ENCODE measurements at regions not wholly inside any gene's neighbourhood (a gene's known extent, or its start where the extent isn't known, plus 50 kb on each side); places are given as distances from the start of the nearest gene placed in this dataset.

DNA sequence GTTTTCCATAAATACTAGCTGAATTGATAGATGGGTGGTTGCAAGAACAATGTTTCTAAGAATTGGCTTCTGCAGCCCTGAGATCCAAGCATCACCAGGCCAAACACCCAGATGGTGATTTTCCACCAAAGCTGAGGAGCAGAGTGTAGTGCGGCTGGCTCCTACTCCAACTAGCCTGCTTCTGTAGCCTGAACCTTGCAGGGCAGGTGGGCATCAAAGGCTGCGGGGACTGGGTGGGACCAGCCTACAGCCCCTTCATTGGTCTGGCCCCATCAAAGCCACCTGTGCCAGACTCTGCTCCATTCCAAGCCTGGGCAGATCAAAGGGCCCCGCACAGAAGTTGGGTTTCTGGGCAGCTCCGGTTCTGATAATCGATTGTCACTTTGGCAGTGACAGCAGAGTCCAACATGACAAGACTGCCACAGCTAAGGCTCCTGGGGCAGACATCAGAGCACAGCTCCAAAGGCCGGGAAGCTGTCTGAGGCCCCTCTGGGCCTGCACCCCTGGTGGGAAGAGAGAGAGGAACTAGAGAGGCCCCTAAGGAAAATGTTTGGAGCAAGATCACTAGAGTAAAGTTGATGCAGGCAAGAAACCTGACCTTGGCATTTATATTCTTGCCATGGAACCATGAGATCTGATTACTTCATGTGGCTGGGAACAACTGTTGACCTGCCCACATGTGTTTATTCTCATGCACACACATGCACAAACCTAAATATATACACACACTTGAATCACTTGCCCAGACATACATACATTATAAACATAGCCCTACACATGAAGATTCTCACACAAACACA, 582.9 kb downstream of the INSC start:
- no peak overlapping the region for H3K4me3 ChIP-seq (ENCODE audit: low read depth, low read length)
- H3K4me1 ChIP-seq (ENCODE audit: control insufficient read depth, insufficient read depth, low read length) = no peaks in the 10 kb centered on the region
- H3K9ac ChIP-seq (ENCODE audit: low read depth, low read length) = no peak overlapping the region
- H3K9me3 ChIP-seq (ENCODE audit: control insufficient read depth, insufficient read depth, low read length) = no peaks in the 10 kb centered on the region
- no peaks in the 10 kb centered on the region for H3K27me3 ChIP-seq (ENCODE audit: control insufficient read depth, insufficient read depth, low read length)
- H3K36me3 ChIP-seq (ENCODE audit: control insufficient read depth, insufficient read depth, low read length) = no peaks in the 10 kb centered on the region

DNA sequence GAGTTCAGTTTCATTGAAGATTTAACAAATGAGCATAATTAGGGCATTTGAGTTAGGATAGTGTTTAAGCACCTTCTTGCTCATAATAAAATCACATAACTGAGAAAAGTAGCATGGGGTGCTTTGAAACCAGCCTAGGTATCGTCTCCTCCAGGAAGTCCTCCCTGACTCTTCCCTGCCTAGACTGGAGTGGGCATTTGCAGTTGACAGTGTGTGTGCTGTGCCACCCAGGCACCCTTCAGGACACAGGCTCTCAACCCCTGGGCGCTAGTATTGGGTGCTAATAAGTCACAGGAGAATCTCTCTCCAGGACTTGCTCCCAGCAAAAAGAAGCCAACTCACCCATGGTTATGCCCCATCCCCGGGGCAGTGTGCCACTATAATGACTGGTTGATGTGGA, 584.1 kb downstream of the INSC start:
- Histone ChIP-seq H3K4me3 (ENCODE audit: low read depth, low read length) (no peak overlapping the region), H3K27me3 (ENCODE audit: control insufficient read depth, insufficient read depth, low read length) (no peaks in the 10 kb centered on the region)

DNA sequence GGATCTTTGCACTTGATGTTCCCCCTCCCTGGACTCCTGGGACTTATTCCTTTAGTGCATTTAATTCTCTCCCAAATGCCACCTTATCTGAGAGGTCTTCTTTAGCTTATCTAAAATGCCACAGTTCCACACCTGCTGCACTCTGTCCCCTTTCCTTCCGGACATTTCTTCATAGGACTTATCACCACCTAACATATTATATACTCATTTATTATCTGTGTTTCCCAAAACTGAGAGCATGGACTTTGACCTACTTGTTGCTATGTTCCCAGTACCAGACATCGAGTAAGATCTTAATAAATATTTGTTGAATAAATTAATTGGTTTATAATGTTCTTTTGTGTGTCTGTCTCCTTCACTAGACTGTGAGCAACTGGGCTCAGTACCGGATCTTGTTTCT, 585.3 kb downstream of the INSC start:
- no peaks in the 10 kb centered on the region for H3K36me3 ChIP-seq (ENCODE audit: control insufficient read depth, insufficient read depth, low read length)
- no peak overlapping the region for H3K4me3 ChIP-seq (ENCODE audit: low read depth, low read length)
- no peaks in the 10 kb centered on the region for H3K4me1 ChIP-seq (ENCODE audit: control insufficient read depth, insufficient read depth, low read length)
- no peaks in the 10 kb centered on the region for H3K27me3 ChIP-seq (ENCODE audit: control insufficient read depth, insufficient read depth, low read length)
- no peak overlapping the region for H3K9ac ChIP-seq (ENCODE audit: low read depth, low read length)
- no peaks in the 10 kb centered on the region for H3K9me3 ChIP-seq (ENCODE audit: control insufficient read depth, insufficient read depth, low read length)

More for the DNA sequence above, 584.1 kb downstream of the INSC start:
- Histone ChIP-seq H3K9ac (ENCODE audit: low read depth, low read length) (no peak overlapping the region), H3K9me3 (ENCODE audit: control insufficient read depth, insufficient read depth, low read length) (no peaks in the 10 kb centered on the region), H3K4me1 (ENCODE audit: control insufficient read depth, insufficient read depth, low read length) (no peaks in the 10 kb centered on the region), H3K36me3 (ENCODE audit: control insufficient read depth, insufficient read depth, low read length) (no peaks in the 10 kb centered on the region)

DNA sequence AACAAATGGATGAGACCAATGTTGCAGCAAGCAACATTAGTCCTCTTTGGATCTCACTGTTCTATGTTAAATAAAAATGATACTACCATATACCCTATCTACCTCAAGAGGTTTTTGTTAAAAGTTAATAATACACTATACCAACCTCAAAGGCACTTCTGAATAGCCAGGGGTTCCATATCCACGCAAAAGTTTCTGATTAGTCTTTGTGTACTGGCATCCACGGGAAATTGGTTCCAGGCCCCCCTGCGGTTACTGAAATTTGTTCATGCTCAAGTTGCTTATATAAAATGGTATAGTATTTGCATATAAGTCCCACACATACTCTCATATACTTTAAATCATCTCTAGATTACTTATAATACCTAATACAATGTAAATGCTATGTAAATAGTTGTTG, 585.7 kb downstream of the INSC start:
- Histone ChIP-seq H3K9me3 (ENCODE audit: control insufficient read depth, insufficient read depth, low read length) (no peaks in the 10 kb centered on the region), H3K9ac (ENCODE audit: low read depth, low read length) (no peak overlapping the region), H3K36me3 (ENCODE audit: control insufficient read depth, insufficient read depth, low read length) (no peaks in the 10 kb centered on the region), H3K27me3 (ENCODE audit: control insufficient read depth, insufficient read depth, low read length) (no peaks in the 10 kb centered on the region), H3K4me3 (ENCODE audit: low read depth, low read length) (no peak overlapping the region), H3K4me1 (ENCODE audit: control insufficient read depth, insufficient read depth, low read length) (no peaks in the 10 kb centered on the region)

DNA sequence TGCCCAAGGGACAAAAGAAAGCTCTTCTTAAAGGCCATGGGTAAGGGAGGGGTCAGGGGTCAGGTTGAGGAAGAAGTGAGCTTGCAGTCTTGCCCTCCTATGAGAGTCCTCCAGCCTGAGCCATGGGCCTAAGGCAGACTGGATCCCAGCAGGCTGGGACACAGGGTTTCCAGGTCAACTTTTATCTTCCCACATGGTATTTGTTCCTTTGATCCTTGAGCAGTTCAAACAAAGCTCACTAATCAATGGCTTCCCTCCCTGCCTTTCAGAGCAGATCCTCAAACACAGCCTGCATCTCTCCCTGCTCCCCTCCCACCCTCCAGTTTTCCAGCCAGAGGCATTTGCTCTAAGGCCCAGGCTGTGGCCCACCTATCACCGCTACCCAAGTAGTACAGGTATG, 589.3 kb downstream of the INSC start:
- no peaks in the 10 kb centered on the region for H3K4me1 ChIP-seq (ENCODE audit: control insufficient read depth, insufficient read depth, low read length)
- H3K9ac ChIP-seq (ENCODE audit: low read depth, low read length) = no peak overlapping the region
- H3K9me3 ChIP-seq (ENCODE audit: control insufficient read depth, insufficient read depth, low read length) = no peaks in the 10 kb centered on the region
- H3K27me3 ChIP-seq (ENCODE audit: control insufficient read depth, insufficient read depth, low read length) = peaks cover 8% of the 10 kb centered on the region
- no peaks in the 10 kb centered on the region for H3K36me3 ChIP-seq (ENCODE audit: control insufficient read depth, insufficient read depth, low read length)
- H3K4me3 ChIP-seq (ENCODE audit: low read depth, low read length) = no peak overlapping the region

DNA sequence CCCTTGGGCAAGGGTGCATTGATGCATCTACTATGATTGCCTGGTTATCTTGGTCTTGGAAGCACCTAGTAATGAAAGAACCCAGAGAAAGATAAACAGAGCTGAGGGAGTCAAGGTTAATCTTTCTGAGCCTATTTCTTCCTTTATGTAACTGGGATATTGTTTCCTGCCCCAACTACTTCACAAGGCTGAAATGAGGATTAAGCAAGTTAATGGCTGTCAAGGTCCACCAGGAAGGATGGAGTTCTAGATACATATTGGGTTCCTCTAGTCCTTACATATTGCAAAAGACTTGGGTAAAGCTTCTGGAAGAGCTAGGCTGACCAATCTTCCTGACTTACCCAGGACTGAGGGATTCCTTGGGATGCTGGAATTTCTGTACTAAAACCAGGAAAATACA, 589.8 kb downstream of the INSC start:
- peaks cover 12% of the 10 kb centered on the region for H3K27me3 ChIP-seq (ENCODE audit: control insufficient read depth, insufficient read depth, low read length)
- no peaks in the 10 kb centered on the region for H3K4me1 ChIP-seq (ENCODE audit: control insufficient read depth, insufficient read depth, low read length)
- no peaks in the 10 kb centered on the region for H3K36me3 ChIP-seq (ENCODE audit: control insufficient read depth, insufficient read depth, low read length)
- H3K9ac ChIP-seq (ENCODE audit: low read depth, low read length) = no peak overlapping the region
- H3K9me3 ChIP-seq (ENCODE audit: control insufficient read depth, insufficient read depth, low read length) = no peaks in the 10 kb centered on the region
- H3K4me3 ChIP-seq (ENCODE audit: low read depth, low read length) = no peak overlapping the region

DNA sequence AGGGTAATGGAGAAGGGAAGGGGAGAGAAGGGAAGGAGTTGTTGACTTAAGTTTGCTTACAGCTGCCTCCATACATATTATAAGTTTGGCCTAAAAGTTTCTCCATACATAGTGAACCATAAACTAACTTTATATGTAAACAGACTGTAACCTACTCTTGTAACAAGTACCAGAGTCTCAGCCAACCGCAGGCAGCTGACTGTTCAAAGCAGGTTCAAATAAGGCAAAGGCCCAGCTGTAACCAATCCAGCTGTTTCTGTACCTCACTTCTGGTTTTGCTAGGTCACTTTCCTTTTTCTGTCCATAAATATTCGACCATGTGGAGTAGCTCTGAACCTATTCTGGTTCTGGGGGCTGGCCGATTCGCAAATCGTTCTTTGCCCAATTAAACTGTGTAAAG, 591.2 kb downstream of the INSC start:
- H3K4me3 ChIP-seq (ENCODE audit: low read depth, low read length) = no peak overlapping the region
- peaks cover 19% of the 10 kb centered on the region for H3K27me3 ChIP-seq (ENCODE audit: control insufficient read depth, insufficient read depth, low read length)
- no peak overlapping the region for H3K9ac ChIP-seq (ENCODE audit: low read depth, low read length)
- H3K4me1 ChIP-seq (ENCODE audit: control insufficient read depth, insufficient read depth, low read length) = peaks cover 4% of the 10 kb centered on the region
- no peaks in the 10 kb centered on the region for H3K36me3 ChIP-seq (ENCODE audit: control insufficient read depth, insufficient read depth, low read length)
- no peaks in the 10 kb centered on the region for H3K9me3 ChIP-seq (ENCODE audit: control insufficient read depth, insufficient read depth, low read length)

DNA sequence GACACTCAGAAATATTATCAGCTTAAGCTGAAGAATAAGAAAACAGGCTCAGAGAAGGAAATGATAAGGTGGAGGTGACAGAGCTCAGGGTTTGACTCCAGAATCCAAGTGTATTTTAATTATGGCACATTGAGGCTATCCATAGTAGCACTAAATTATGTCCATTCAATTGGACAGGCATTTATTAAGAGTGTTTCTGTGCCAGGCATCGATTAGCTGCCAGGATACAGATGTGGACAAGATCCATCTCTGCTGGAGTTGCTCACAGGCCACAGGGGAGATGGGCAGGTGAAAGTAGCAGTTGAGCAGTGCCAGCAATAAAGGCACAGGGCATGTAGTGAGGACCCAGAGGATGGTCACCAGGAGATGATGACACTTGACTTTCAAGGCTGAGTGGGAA, 592.5 kb downstream of the INSC start:
- Histone ChIP-seq H3K36me3 (ENCODE audit: control insufficient read depth, insufficient read depth, low read length) (no peaks in the 10 kb centered on the region), H3K27me3 (ENCODE audit: control insufficient read depth, insufficient read depth, low read length) (peaks cover 22% of the 10 kb centered on the region), H3K9me3 (ENCODE audit: control insufficient read depth, insufficient read depth, low read length) (no peaks in the 10 kb centered on the region), H3K4me3 (ENCODE audit: low read depth, low read length) (no peak overlapping the region), H3K4me1 (ENCODE audit: control insufficient read depth, insufficient read depth, low read length) (peaks cover 11% of the 10 kb centered on the region), H3K9ac (ENCODE audit: low read depth, low read length) (no peak overlapping the region)

DNA sequence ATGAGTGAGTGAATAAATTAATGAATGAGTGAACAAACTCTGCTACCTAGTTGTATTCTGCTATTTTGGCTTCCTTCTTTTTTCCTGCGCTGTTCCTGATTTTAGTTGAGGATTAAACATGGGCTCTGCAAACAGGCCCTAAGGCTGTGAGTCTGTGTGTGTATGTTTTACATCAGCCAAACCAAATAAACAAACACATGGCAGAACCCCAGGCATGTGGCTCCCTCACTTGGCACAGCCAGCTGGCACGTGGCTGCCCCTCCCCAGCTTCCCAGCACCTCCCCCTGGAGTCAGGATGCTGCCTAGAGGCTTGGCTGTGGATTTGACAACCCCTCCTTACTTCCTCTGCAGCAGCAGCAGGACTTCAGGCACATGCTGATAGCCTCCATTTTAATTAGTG, 593.2 kb downstream of the INSC start:
- H3K9ac ChIP-seq (ENCODE audit: low read depth, low read length) = no peak overlapping the region
- no peaks in the 10 kb centered on the region for H3K36me3 ChIP-seq (ENCODE audit: control insufficient read depth, insufficient read depth, low read length)
- peaks cover 11% of the 10 kb centered on the region for H3K4me1 ChIP-seq (ENCODE audit: control insufficient read depth, insufficient read depth, low read length)
- H3K4me3 ChIP-seq (ENCODE audit: low read depth, low read length) = no peak overlapping the region
- no peaks in the 10 kb centered on the region for H3K9me3 ChIP-seq (ENCODE audit: control insufficient read depth, insufficient read depth, low read length)
- H3K27me3 ChIP-seq (ENCODE audit: control insufficient read depth, insufficient read depth, low read length) = peaks cover 22% of the 10 kb centered on the region

DNA sequence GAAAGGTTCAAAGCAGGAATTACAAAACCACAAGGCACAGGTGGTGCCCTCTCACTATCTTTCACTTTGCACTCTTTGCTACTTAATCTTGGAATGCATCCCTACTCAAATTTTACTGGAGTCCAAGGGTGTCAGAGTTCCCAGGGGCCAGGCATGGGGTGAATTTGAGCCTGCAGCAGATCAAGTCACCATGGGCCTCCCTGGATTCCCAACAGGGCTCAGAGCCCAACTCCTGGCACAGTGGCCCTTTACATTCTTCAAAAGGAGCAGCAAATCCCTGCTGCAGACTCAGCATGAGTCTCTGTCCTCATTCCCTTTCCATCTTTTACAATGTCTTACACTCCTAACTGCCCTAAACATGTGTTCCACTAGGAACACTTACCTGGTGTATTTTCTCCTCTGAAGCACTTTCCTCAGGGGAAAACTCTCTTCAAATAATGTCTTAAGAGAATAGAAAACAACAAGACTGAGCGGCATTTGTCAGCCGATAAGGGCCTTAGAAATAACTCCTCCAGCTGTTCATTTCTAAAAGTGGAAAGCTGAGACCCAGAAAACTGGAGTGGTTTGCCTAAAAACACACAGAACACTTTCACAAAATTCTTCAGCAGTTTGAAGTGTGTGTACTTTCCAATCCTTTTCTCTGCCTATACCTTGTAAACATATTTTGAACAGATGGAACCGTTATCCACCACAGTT, 596.0 kb downstream of the INSC start:
- no peak overlapping the region for H3K9ac ChIP-seq (ENCODE audit: low read depth, low read length)
- H3K36me3 ChIP-seq (ENCODE audit: control insufficient read depth, insufficient read depth, low read length) = no peaks in the 10 kb centered on the region
- H3K9me3 ChIP-seq (ENCODE audit: control insufficient read depth, insufficient read depth, low read length) = no peaks in the 10 kb centered on the region
- peaks cover 11% of the 10 kb centered on the region for H3K4me1 ChIP-seq (ENCODE audit: control insufficient read depth, insufficient read depth, low read length)
- peaks cover 22% of the 10 kb centered on the region for H3K27me3 ChIP-seq (ENCODE audit: control insufficient read depth, insufficient read depth, low read length)
- no peak overlapping the region for H3K4me3 ChIP-seq (ENCODE audit: low read depth, low read length)

DNA sequence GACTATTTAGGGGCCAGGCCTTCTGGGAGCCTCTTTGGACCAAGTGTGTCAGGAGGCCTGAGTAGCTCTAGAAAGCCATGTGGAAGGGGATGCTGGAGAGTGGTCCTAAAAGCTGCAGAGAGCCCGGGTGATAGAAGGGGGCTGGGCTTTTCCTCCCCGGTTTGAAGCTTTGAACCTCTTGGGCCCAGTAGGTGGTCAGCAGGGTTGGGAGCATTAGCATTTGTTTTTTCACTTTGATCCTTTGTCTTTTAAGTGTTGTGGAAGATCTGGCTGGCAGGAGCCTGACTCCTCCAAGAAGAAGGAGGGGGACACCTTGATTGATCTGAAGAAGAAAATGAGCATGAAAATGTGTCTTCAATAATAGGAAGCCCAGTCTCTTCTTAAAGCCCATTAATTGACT, 596.6 kb downstream of the INSC start:
- no peaks in the 10 kb centered on the region for H3K9me3 ChIP-seq (ENCODE audit: control insufficient read depth, insufficient read depth, low read length)
- H3K4me3 ChIP-seq (ENCODE audit: low read depth, low read length) = no peak overlapping the region
- H3K27me3 ChIP-seq (ENCODE audit: control insufficient read depth, insufficient read depth, low read length) = peaks cover 22% of the 10 kb centered on the region
- H3K9ac ChIP-seq (ENCODE audit: low read depth, low read length) = no peak overlapping the region
- H3K4me1 ChIP-seq (ENCODE audit: control insufficient read depth, insufficient read depth, low read length) = peaks cover 11% of the 10 kb centered on the region
- H3K36me3 ChIP-seq (ENCODE audit: control insufficient read depth, insufficient read depth, low read length) = no peaks in the 10 kb centered on the region

Data from iPS-15b (cell line).